ENCODE measurements at regions not wholly inside any gene's neighbourhood (a gene's known extent, or its start where the extent isn't known, plus 50 kb on each side); places are given as distances from the start of the nearest gene placed in this dataset.

- TF ChIP-seq RAD21 (IDR thresholded peaks at IDR 0.05; ENCODE audit: low read depth) (peak; percentile 77), SIN3A (IDR thresholded peaks at IDR 0.05; ENCODE audit: low read depth) (no peak), SRF (IDR thresholded peaks at IDR 0.05; ENCODE audit: low read depth) (no peak)
Observed at GRCh38 chr6:101114703-101115102, 233.6 kb upstream of the ASCC3 start (continued).

- Histone ChIP-seq H3K27ac (ENCODE audit: low read depth, low read length) (no peak overlapping the region), H3K36me3 (ENCODE audit: control insufficient read depth in 1 of 2, insufficient read depth in 2 of 2, low read length in 2 of 2) (no peaks in the 10 kb centered on the region), H3K4me1 (ENCODE audit: control insufficient read depth in 1 of 2, insufficient read depth in 2 of 2, low read length in 2 of 2) (no peaks in the 10 kb centered on the region), H4K20me1 (ENCODE audit: insufficient read depth) (no peaks in the 10 kb centered on the region), H3K9me2 (ENCODE audit: insufficient read depth) (no peaks in the 10 kb centered on the region), H3K4me3 (replicated peaks in 1 of 2; ENCODE audit: low read depth in 1 of 2, low read length in 2 of 2) (no peak overlapping the region), H3K9ac (ENCODE audit: low read length) (no peak overlapping the region), H3K4me2 (ENCODE audit: low read length) (no peak overlapping the region), H3K9me3 (ENCODE audit: control insufficient read depth in 1 of 2, insufficient read depth in 1 of 2, low read depth in 1 of 2, low read length in 2 of 2) (no peaks in the 10 kb centered on the region), H3K79me2 (ENCODE audit: insufficient read depth, low read length) (no peaks in the 10 kb centered on the region), H3K27me3 (ENCODE audit: insufficient read depth, low read length) (no peaks in the 10 kb centered on the region), H2AFZ (ENCODE audit: low read depth, low read length, poor library complexity, severe bottlenecking) (no peak overlapping the region)
- DNase-seq (ENCODE audit: low read depth, low spot score) (no peak), ATAC-seq (no peak)
- intact Hi-C loops (cut with micrococcal nuclease) = no loop called here
- RAD21 ChIA-PET (ENCODE audit: low non-redundant PET in 1 of 2, low total read pairs in 2 of 2, uncharacterized antibody in 2 of 2, unreplicated experiment in 2 of 2) = no interaction called here
- BruUV-seq (replicated peaks) = no TSS peak
- TF ChIP-seq FOSL1 (IDR thresholded peaks at IDR 0.05; ENCODE audit: low read depth) (no peak), CTCF (IDR thresholded peaks at IDR 0.05 in 2 of 3, conservative IDR thresholded peaks at IDR 0.05 in 1 of 3; ENCODE audit: borderline replicate concordance in 1 of 3, insufficient read depth in 1 of 3, low read depth in 2 of 3, low read length in 2 of 3) (peak in 1 of 3 experiments; percentile 17; a peak in 1 of 6 replicates), CBX3 (IDR thresholded peaks at IDR 0.05; ENCODE audit: low read depth) (no peak), YY1 (IDR thresholded peaks at IDR 0.05; ENCODE audit: extremely low read depth, insufficient replicate concordance, low read depth, low read length) (no peak)
- POLR2A ChIA-PET = no interaction called here
- CTCF ChIA-PET = no interaction called here
Observed at GRCh38 chr6:101116337-101116736, 235.2 kb upstream of the ASCC3 start.

Measured in HCT116 (cell line).